Sigmoid colon (tissue), 4 donors: ENCODE measurements at regions not wholly inside any gene's neighbourhood (a gene's known extent, or its start where the extent isn't known, plus 50 kb on each side); places are given as distances from the start of the nearest gene placed in this dataset.

Experiments
- CTCF ChIP-seq, 4 experiments: fragments of 450-650 bp in 3 of 4; fragments of 200-600 bp in 1 of 4; IDR thresholded peaks; one replicate each; pipeline ENCODE4 v1.5.1; 2016 to 2019; ENCODE audit warnings: antibody characterized with exemption in 4 of 4, mild to moderate bottlenecking in 3 of 4, moderate library complexity in 2 of 4
- EP300 ChIP-seq, 4 donors: sonication (generic); formaldehyde crosslinking; IDR thresholded peaks; one replicate each; pipeline ENCODE4 v1.6.1; 2017; ENCODE audit warnings: antibody characterized with exemption in 4 of 4
- POLR2A ChIP-seq, 2 donors: fragments of 450-650 bp; IDR thresholded peaks; one replicate each; pipeline ENCODE4 v1.6.1; 2016; ENCODE audit warnings: antibody characterized with exemption in 2 of 2, mild to moderate bottlenecking in 2 of 2, moderate library complexity in 2 of 2
- POLR2AphosphoS5 ChIP-seq, 4 donors: sonication (generic); formaldehyde crosslinking; IDR thresholded peaks; one replicate each; pipeline ENCODE4 v1.6.1; 2017; ENCODE audit warnings: antibody characterized with exemption in 4 of 4

- no peak for TF ChIP-seq EP300 (IDR thresholded peaks at IDR 0.05)
- no peak for TF ChIP-seq POLR2A (IDR thresholded peaks at IDR 0.05)
- no peak for TF ChIP-seq CTCF (IDR thresholded peaks at IDR 0.05)
- TF ChIP-seq POLR2AphosphoS5 (IDR thresholded peaks at IDR 0.05), result no peak
Observed at GRCh38 chr22:27337676-27338075, 463.9 kb downstream of the MN1 start.
